ENCODE measurements at regions not wholly inside any gene's neighbourhood (a gene's known extent, or its start where the extent isn't known, plus 50 kb on each side); places are given as distances from the start of the nearest gene placed in this dataset.

DNA sequence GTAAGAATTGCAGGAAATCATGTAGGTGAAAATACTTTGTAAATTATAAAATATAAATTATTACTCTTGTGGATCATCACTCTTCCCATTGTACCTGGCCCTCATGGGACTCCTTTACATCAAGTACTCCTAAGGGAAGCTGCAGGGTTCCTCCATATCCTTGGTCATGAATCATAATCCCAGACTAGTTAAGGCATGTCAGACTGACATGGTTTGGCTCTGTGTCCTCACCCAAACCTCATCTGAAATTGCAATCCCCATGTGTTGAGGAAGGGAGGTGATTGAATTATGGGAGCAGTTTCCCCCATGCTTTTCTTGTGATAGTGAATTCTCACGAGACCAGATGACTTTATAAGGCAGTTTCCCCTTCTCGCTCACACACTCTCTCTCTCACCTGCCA, 77.1 kb downstream of the CMPK2 start:
- Histone ChIP-seq H3K27ac (ENCODE audit: low read length) (no peak overlapping the region), H3K9ac (ENCODE audit: low read length) (no peak overlapping the region), H3F3A (ENCODE audit: low read length, unreplicated experiment) (no peaks in the 10 kb centered on the region), H3K36me3 (ENCODE audit: low read depth, low read length) (no peaks in the 10 kb centered on the region), H4K20me1 (ENCODE audit: low read length) (no peaks in the 10 kb centered on the region), H2AFZ (ENCODE audit: low read length) (no peak overlapping the region), H3K4me3 (ENCODE audit: low read length) (no peak overlapping the region), H3K27me3 (ENCODE audit: low read length) (peaks cover 35% of the 10 kb centered on the region), H3K9me2 (replicated peaks; ENCODE audit: low read length) (no peaks in the 10 kb centered on the region), H3K4me2 (ENCODE audit: low read length) (no peak overlapping the region), H3K4me1 (ENCODE audit: insufficient read depth, low read length) (no peaks in the 10 kb centered on the region), H3K9me3 (ENCODE audit: low read length) (no peaks in the 10 kb centered on the region), H3K79me2 (ENCODE audit: low read length) (no peaks in the 10 kb centered on the region)
- ATAC-seq, result no peak
- DNase-seq, result no peak
- no TSS peak for BruUV-seq (replicated peaks)
- POLR2A ChIA-PET (ENCODE audit: unreplicated experiment), result no interaction called here
- TF ChIP-seq EZH2phosphoT487 (IDR thresholded peaks at IDR 0.05; ENCODE audit: borderline replicate concordance, low read length) (no peak), EZH2 (IDR thresholded peaks at IDR 0.05; ENCODE audit: low read length, unreplicated experiment) (no peak)
- TF ChIP-seq, protein P1, sequence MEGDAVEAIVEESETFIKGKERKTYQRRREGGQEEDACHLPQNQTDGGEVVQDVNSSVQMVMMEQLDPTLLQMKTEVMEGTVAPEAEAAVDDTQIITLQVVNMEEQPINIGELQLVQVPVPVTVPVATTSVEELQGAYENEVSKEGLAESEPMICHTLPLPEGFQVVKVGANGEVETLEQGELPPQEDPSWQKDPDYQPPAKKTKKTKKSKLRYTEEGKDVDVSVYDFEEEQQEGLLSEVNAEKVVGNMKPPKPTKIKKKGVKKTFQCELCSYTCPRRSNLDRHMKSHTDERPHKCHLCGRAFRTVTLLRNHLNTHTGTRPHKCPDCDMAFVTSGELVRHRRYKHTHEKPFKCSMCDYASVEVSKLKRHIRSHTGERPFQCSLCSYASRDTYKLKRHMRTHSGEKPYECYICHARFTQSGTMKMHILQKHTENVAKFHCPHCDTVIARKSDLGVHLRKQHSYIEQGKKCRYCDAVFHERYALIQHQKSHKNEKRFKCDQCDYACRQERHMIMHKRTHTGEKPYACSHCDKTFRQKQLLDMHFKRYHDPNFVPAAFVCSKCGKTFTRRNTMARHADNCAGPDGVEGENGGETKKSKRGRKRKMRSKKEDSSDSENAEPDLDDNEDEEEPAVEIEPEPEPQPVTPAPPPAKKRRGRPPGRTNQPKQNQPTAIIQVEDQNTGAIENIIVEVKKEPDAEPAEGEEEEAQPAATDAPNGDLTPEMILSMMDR (conservative IDR thresholded peaks at IDR 0.05; ENCODE audit: low read depth, low read length), result no peak
- intact Hi-C loops (cut with micrococcal nuclease), result no loop called here
- CTCF ChIA-PET, result no interaction called here

DNA sequence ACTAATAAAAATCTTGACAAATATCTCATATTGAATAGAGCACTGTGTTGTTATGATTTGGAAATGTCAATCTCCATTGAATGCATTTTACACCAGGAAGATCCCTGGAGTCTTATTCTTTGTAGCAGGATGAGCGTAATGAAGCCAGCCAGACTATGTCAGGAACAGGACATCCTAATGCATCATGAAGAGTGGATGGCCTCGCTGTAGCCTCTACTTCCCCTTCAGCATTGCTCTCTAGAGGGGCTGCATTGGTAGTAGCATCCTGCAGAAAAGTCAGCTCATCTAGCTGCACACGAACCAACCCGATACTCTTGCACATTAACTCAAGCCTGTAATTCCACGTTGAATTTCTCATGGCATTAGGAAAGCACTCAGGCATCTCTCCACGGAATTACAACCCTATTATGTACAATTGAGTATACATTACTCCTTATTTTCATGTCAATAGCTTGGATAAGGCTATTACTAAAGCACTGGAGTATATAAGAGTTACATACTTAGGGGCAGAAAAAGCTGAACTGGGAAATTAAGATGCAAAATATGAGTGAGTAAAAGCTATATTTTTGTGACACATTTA, 76.1 kb downstream of the CMPK2 start:
- intact Hi-C loops (cut with micrococcal nuclease), result no loop called here
- no peak overlapping the region for H3K4me3 ChIP-seq (ENCODE audit: low read length)
- H3K9me3 ChIP-seq (ENCODE audit: low read length), result no peaks in the 10 kb centered on the region
- no peak overlapping the region for H3K4me2 ChIP-seq (ENCODE audit: low read length)
- H3K27ac ChIP-seq (ENCODE audit: low read length), result no peak overlapping the region
- H3K4me1 ChIP-seq (ENCODE audit: insufficient read depth, low read length), result no peaks in the 10 kb centered on the region
- no TSS peak for BruUV-seq (replicated peaks)
- no peak overlapping the region for H2AFZ ChIP-seq (ENCODE audit: low read length)
- no peaks in the 10 kb centered on the region for H3F3A ChIP-seq (ENCODE audit: low read length, unreplicated experiment)
- H3K79me2 ChIP-seq (ENCODE audit: low read length), result no peaks in the 10 kb centered on the region
- no peaks in the 10 kb centered on the region for H4K20me1 ChIP-seq (ENCODE audit: low read length)
- TF ChIP-seq EZH2phosphoT487 (IDR thresholded peaks at IDR 0.05; ENCODE audit: borderline replicate concordance, low read length) (no peak), EZH2 (IDR thresholded peaks at IDR 0.05; ENCODE audit: low read length, unreplicated experiment) (no peak)
- TF ChIP-seq, protein P1 (conservative IDR thresholded peaks at IDR 0.05; ENCODE audit: low read depth, low read length), result no peak
- ATAC-seq (no peak), DNase-seq (no peak)
- H3K27me3 ChIP-seq (ENCODE audit: low read length), result peaks cover 39% of the 10 kb centered on the region
- no peaks in the 10 kb centered on the region for H3K36me3 ChIP-seq (ENCODE audit: low read depth, low read length)
- no peak overlapping the region for H3K9ac ChIP-seq (ENCODE audit: low read length)
- ChIA-PET POLR2A (ENCODE audit: unreplicated experiment) (interaction anchor here (0.6 kb wide), 1 partner anchor 125 kb away, joined by 3 read pairs; no protein-coding TSS in a partner anchor), CTCF (no interaction called here)
- no peaks in the 10 kb centered on the region for H3K9me2 ChIP-seq (replicated peaks; ENCODE audit: low read length)

DNA sequence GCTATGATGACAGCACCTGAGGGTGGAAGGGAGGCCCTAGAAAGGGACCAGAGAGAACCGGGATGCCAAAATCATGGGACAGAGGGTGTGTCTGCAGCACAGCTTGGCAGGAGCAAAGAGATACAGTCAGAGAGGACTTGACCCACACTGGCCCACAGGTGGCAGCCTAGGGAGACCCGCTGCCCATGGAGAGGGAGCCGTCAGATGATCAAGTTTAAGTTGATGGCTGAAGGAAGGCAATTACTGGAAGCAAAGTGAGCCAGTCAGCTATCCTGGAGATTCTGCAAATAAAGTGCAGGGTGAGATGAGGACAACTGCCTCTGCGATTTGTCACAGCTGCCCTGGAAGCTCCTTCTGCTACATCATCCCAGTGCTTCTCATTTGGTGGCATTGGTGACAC, 74.0 kb downstream of the CMPK2 start:
- intact Hi-C loops (cut with micrococcal nuclease), result no loop called here
- H3K9me2 ChIP-seq (replicated peaks; ENCODE audit: low read length), result no peaks in the 10 kb centered on the region
- no peak overlapping the region for H3K4me3 ChIP-seq (ENCODE audit: low read length)
- ATAC-seq (no peak; the same call in 1 of the 2 replicates), DNase-seq (no peak)
- H2AFZ ChIP-seq (ENCODE audit: low read length), result no peak overlapping the region
- ChIA-PET CTCF (no interaction called here), POLR2A (ENCODE audit: unreplicated experiment) (no interaction called here)
- BruUV-seq (replicated peaks), result no TSS peak
- peaks cover 55% of the 10 kb centered on the region for H3K27me3 ChIP-seq (ENCODE audit: low read length)
- no peak overlapping the region for H3K27ac ChIP-seq (ENCODE audit: low read length)
- H3K4me1 ChIP-seq (ENCODE audit: insufficient read depth, low read length), result no peaks in the 10 kb centered on the region
- H3K4me2 ChIP-seq (ENCODE audit: low read length), result no peak overlapping the region
- no peak overlapping the region for H3K9ac ChIP-seq (ENCODE audit: low read length)
- no peaks in the 10 kb centered on the region for H3K79me2 ChIP-seq (ENCODE audit: low read length)
- H3K36me3 ChIP-seq (ENCODE audit: low read depth, low read length), result no peaks in the 10 kb centered on the region
- H4K20me1 ChIP-seq (ENCODE audit: low read length), result no peaks in the 10 kb centered on the region
- TF ChIP-seq EZH2 (IDR thresholded peaks at IDR 0.05; ENCODE audit: low read length, unreplicated experiment) (no peak), EZH2phosphoT487 (IDR thresholded peaks at IDR 0.05; ENCODE audit: borderline replicate concordance, low read length) (no peak)
- TF ChIP-seq, protein P1 (conservative IDR thresholded peaks at IDR 0.05; ENCODE audit: low read depth, low read length), result peak; percentile 26
- H3F3A ChIP-seq (ENCODE audit: low read length, unreplicated experiment), result no peaks in the 10 kb centered on the region
- no peaks in the 10 kb centered on the region for H3K9me3 ChIP-seq (ENCODE audit: low read length)
